NCI-H1417 (cell line): ENCODE measurements at regions not wholly inside any gene's neighbourhood (a gene's known extent, or its start where the extent isn't known, plus 50 kb on each side); places are given as distances from the start of the nearest gene placed in this dataset.
A peak's percentile ranks its signal among the peaks of the same experiment; 100 is the strongest.

Experiments
- DNase-seq, 3 experiments: peaks; one replicate each; lab custom pipeline; 2025; lab: John Stamatoyannopoulos, UW

DNA sequence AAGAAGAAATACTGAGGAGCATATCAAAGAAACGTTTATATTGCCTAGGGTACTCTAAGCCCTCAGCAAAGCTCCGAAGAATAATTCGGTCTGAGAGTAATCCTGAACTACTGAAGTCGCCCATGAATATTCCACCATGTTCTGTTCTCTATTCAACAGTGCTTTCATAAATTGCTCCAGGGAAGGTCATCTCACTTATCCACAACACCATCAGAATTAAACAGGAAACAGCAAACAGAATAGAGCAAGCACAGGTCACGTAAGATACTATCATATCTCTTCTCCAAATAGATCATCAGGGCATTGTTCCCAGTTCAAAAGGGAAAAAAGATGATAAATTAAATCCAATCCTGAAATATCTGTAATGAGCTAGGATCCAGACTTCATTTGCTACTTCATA, 325.6 kb downstream of the DEPDC1B start:
- DNase-seq = no peak

DNA sequence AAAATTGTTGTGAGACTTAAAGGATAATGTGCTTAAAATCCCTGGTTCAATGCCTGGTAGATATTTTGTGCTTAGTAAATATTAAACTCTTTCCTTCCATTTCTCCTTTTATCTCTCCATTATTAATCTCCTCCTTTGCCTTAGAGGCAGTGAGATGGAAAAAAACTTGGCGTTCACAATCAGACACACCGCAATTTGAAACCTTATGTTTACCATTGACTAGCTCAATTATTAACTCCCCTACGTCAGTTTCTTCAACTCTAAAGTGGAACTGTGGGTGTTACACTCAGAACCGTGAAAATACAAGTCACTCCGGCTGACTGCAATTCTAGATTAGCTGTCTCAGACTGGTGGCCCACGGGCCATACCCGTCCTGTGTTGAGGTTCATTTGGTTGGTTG, 327.2 kb downstream of the DEPDC1B start:
- DNase-seq = no peak

DNA sequence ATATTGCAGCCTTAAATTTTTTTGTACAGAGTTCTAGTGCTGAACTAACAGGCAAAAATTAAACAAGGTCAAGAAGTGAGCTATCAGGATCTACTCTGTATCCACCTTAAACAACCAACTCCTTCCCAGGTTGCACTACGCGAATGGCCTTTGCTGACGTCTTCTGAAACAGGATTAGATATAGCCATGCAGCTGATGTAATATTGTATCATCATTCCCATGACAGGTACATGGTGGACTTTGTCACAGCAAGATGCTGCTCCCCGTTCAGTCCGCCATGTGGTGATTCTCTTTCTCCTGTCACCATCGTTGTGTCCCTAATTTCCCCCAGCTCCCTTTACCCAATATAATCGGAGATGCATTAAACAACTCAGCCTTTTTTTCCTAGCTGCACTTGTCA, 328.9 kb downstream of the DEPDC1B start:
- DNase-seq = no peak

DNA sequence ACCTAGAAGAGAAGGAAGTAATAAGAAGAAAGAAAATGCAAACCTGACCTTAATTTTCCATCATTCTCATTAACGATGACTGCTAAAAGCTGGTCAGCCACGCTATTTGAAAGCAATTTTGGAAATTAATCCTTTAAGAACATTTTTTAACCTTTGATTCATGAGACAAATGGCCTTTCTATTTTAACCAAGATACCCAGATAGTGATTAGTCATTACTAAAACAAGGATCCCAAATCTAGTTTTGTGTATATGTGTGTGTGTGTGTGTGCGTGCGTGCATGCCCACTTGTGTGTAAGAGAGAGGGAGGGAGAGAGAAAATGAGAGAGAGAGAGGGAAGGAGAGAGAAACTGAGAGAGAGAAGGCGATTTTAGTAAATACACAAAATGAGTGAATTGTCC, 329.5 kb downstream of the DEPDC1B start:
- DNase-seq = no peak

DNA sequence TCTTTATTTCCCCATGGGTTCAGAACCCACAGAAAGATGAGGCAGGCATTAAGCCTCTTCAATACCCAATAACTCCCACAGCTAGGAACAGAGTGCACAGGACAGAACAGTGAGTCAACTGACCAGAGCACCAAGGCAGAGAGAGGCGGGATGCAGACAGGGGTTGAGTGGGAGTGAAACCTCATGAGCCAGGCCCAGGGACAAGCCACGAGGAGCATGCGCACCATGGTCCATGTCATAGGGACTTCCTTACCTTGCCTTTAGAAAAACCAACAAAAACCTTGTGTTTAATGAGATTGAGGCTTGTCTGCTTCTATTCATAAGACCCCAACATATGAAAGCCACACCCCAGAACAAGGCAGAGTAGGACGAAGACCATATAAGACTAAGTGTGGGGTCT, 330.6 kb downstream of the DEPDC1B start:
- no peak for DNase-seq

DNA sequence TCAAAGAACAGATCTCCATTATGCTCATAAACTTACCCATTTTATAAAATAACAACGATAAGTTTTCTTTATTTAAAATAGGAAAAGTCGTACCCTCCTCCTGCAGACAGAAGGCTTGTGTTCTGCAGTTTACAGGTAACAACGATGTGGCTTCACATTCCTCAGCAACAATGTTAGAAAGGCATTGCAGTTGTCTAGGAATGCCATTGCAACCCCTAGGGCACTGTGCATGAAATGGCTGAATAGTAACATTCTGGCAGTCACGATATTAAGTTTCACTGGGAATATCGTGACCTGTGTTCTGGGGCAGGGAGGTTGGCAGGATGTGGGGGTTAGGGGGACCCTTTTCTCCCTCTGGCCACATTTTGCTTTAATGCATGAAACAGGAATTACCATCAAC, 331.9 kb downstream of the DEPDC1B start:
- no peak for DNase-seq

DNA sequence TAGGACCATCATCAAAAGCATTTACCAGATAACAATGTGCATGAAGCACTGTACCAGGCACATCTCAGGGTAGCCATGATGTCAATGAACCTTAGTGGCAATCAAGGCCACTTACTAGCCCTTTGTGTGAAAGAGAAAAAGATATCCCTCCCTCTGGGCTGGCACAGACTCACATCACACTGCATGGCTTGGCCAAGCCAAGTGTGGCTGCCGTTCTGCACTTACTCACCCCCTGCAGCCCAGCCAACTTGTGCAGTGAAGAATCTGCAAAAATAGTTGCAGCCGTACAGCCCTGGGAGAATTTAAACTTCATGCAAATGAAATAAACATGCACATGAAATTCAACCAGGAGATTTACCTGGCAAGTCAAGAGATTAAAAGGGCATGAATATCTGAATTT, 333.5 kb downstream of the DEPDC1B start:
- no peak for DNase-seq

DNA sequence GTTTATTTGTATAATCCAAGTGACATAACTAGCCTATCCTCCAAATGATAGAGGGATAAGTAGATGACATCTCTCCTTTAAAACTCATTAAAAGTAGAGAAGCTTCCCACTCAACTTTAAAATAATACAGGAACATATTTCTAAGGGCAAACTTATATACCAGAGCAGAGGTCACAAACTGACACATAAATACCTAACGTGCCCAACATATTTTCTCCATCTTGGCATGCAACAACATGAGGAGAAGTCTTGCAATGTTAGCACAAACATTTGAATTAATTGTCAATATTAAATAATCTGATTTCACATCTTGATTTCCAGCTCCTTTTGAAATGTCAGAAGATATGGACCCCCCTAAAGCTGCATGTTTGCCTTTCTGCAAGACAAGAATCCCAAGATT, 335.0 kb downstream of the DEPDC1B start:
- no peak for DNase-seq

DNA sequence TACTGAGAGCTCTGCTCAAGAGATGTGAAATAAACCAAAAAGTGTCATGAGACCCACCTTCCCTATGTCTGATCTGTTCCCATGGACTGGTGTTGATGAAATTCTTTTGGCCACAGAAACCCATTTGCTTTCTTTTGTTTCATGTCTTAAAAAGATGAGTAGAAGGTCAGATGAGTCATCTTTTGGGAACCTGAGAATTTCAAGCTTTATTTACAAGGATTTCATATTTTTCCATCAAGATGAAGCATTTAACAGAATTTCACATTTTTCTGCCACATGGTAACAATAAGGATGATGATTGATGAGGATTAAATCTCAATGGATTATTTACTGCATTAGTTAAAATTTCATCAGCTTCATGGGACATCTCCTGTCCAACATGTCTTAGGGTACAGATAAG, 337.8 kb downstream of the DEPDC1B start:
- no peak for DNase-seq

DNA sequence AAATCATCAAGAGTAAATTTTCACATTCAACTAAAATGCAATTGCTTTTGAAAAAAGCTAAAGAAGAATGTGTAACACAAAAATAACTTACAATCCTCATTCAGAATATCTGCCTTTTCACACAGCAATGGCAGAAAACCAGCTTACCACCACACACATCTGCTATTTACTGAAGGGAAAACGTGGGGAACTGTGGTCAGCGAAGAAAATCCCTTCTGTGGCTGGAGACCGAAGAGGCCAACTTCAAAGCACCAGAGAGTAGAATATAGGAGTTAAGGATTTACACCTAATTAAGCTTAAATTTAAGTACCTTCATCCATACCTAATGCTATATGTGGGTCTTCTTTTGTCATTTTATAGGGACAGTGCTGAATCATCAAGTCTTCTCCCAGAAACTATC, 339.6 kb downstream of the DEPDC1B start:
- DNase-seq = no peak

DNA sequence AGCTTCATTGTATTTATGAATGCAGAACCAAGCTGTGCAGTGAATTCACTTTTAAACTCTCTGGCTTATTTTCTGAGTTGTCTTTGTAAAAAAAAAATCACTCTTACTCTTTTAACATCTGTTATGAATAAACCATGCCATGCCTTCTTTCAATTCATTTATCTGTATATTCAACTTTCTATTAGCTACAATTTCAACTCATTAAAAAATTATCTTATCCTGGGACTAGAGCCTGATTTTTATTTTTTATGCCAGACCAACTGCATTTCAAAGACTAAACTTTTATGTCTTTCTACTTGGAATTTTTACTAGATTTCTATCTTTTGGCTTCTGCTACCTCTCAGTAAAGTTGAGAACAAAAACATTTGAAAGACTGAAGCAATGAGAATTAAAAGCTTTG, 342.7 kb downstream of the DEPDC1B start:
- DNase-seq = no peak

DNA sequence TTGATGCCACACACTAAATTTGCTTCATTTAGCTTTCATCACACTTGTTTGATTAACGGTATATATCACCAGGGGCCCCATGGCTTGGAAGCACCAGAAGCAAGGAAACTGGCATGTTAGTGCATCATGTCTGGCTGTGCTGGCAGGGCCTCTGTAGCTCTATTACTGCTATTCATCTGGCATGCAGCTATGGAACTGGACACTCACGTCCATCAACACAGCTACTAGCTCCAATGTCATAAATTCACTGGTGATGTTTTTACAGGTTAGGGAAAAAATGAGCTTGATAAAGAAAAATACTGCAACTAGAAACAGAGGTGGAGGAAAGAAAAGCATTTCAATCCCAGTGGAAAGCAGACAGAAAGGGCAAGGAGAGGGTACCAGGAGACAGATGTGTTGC, 343.2 kb downstream of the DEPDC1B start:
- DNase-seq = peak in 1 of 3 experiments; percentile 12

DNA sequence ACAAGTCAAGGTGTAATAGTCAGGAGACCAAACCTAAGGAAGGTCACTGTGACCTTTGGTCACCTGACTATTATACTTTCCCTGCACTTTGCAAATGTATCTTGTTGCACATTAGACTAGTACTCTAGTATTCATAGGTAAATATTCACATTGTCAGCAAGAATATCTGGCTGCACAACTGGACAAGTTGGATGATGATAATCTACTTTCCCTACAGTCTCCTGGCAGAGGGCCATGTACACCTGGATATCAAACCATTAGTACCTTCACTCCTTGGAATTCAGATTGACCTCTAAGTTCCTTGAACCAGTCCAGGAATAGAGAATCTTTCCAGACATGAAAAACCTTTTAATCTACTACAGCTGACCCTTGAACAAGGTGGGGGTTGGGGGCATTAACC, 344.8 kb downstream of the DEPDC1B start:
- DNase-seq = no peak

DNA sequence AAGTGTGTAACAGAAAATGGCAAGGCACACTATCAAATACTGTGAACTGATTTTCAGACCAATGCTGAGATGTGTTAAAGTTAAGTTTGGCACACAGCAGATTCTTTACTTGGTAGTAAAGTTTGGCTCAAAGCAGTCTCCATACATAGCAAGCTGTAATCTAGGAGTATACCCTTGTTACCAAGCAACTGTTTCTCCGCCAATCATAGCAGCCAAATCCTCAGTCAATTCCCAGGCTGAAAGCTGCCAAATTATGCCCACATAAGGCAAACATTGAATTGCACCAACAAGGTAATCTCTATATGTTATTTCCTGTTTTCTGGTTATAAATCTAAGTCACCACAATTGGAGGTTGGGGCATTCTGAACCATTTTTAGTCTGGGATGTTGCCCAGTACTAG, 345.7 kb downstream of the DEPDC1B start:
- peak in 1 of 3 experiments; percentile 21 for DNase-seq

DNA sequence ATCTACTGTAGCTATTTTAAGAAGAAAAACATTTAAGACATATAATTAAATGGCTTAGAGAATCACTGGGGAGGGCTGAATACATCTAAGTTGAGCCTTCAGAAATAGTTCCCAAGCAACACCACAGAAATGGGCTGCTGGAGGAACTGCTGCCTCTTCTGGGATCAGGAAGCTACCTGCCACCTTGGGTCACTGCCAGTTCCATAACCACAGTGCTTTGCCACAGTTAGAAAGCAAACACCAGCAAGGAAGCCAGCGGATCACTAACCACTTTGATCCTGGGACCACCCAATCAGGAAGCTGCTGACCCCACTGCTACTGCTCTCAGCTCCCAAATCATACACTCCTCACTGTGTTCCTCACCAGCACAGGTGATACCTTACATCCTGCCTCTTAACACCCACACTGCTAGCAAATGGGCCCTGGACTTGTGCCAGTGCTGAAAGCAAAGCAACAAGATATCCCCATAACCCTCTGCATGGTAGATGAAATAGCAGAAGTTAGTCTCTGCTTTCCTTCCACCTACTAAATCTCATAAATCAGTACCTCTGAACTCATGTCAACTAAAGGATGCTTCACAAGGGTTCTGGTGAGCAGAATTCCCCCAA, 346.9 kb downstream of the DEPDC1B start:
- peak; percentile 3 to 38 (median 4) for DNase-seq

DNA sequence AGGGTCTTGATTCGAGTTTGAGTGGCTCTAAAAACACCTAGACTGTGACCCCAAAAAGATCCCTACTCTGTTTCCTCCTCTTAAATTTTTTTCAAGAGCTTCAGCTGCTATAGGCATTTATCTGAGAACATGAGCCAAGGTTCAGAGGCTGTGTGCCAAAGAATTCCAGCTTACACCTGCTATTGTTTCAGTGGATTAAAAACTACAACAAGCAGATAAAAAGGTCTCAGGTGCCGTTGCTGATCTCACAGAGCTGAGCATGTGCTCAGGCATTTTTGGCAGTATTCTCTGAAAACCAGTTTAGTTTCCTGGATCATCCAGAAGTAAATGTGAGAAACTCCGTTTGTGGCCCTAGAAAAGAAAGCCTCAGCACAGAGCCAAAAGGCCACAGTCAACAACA, 349.2 kb downstream of the DEPDC1B start:
- no peak for DNase-seq

DNA sequence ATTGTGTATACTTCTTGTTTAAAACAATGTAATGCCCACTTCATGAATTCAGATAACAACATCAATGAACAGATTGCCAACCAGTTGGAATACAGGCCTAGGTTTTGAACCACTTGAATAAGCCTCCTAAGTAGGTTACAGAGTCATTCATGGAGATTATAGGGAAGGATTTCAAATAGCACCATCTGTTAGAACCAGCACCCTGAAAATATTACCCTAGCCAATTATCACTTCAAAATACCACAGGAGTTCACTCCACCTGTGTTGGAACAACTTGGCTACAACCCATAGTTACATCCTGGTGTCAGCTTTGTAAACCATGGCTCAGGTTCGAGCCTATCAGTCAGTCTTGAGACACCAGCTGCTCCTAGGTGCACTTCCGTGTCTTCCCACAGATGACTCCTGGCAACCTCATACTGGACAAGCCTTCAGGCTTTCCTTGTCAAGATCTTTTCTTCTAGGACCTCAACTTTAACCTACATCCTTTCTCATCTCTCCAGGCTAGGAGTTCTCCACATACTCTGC, 350.0 kb downstream of the DEPDC1B start:
- no peak for DNase-seq

DNA sequence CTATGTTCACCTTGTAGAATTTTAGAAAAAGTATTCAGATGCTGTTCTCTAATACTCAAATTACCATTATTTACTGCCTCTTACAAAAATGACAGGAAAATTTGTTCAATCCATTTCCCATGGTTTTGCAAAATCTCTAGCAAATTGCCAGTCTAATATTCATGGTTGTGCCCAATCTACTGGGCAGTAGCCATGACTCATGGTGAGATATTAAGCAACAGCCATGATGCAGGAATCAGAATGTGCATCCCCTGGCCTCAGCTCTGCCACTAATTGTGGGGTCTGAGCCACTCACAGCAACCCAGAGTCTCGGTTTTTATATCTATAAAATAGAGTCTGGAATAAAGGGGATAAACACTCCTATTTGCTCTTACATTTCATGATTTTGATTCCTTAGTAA, 353.6 kb downstream of the DEPDC1B start:
- no peak for DNase-seq

DNA sequence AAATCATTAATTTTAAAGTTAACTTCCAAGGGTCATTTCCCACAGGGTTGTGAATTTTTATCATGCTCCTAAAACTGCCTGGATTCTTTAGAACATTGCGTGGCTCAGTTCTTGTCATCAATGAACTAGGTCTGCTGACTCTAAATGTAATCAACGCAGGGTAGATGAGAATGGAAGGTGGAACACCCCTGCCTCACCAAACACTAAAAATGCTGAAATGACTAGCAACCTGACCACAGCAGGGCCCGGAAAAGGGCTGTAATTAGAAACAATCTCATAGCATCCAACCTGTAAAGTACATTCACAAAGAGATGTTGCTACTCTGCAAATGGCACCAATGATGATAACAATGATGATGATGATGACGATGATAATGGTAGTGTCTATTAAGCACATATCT, 356.9 kb downstream of the DEPDC1B start:
- DNase-seq = no peak

DNA sequence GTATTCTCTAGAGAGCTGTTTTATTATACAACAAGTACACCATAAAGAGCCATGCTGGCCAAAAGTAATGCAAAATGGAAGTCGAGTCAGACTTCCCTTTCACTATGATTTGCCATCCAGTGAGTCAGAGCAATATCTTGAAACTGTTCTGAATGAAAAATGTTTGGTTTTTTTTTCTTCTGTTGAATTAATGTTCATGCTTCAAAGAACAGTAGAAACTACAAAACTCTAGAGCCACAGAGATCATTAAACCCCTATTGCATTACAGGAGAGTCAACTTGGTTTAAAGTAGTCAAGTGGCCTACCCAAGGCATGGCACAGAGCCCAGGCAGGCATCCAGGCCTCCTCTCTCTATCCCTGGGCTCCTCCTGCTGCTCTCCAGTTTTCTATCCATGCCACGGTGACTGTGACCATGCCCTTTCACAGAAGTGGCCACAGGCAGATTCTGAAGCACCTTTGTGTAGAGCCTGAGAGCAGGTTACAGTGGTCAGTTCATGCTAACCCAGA, 358.9 kb downstream of the DEPDC1B start:
- DNase-seq = peak in 1 of 3 experiments; percentile 27

DNA sequence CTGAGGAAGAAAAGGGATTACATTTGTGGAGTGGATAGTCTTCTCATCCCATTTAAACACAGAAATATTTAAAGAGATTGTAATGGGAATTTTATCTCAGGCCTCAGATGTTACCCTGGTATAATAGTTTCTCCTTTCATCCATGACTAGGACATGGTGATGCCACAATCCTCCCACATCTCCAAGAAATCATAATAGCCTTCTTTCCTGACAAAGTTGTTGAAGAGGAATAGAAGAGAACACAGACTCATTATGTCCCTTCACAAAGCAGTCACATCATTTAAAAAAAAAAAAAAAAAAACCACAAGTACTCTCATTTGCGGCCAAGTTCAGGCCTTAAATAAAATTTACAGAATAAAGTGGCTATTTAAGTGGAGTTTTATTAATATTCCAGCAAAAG, 359.6 kb downstream of the DEPDC1B start:
- no peak for DNase-seq

DNA sequence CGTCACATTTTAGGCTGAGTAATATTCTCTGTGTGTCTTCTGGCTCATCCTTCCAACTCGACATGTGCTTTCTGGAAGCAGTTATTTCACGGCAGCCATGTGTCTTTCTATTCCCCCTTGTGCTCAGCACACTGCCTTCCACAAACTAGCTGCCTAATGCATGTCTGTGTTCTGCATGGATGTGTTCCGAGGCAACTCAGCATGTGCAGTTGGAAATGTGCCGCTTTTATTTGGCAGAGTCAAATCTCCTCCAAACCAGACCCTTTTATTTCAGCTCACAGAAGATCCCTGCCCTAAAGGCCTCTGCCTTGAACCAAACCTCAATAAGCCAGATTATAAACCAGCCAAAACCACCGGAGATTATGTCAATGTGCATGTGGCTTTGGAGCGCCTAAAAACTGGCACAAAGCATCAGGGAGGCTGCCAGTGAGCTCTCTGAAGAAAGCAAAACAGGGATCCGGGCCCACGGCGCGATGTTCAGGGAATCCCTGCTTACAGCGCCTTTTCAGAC, 360.2 kb downstream of the DEPDC1B start:
- DNase-seq = no peak

DNA sequence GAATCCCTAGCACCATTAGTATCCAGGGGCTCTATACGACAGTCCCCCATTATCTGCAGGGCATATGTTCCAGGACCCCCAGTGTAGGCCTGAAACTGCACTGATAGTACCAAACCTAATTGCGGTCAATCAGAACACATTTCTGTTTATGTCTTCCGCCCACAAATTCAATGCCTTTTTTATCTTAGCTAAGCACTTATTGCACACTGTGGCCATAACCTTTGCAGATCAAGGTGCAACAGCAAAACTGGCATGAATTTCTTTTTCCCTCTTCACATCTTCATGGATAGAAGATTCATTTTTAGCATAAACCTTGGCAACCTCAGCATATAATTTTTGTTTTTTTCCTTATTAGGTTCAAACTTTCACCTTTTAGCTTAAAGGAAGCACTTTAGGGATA, 361.1 kb downstream of the DEPDC1B start:
- no peak for DNase-seq

DNA sequence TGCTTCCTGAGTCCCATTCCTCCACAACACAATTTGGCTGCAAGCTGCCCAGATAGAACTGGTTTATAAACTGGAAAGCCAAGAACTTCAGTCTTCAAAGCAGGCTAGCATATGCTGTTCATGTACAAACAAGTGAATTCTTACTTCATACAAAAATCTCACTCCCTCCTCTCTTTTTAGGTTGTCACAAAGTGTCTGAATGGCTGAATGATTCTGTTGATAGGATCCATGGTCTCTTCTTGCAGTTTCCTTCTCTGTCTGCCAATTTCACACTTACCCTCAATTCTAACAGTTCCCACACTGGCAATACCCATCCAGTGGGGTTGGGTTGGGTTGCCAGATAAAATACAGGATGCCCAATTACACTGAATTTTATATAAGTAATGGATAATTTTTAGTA, 363.5 kb downstream of the DEPDC1B start:
- DNase-seq = no peak
